A549 (cell line): ENCODE measurements at regions not wholly inside any gene's neighbourhood (a gene's known extent, or its start where the extent isn't known, plus 50 kb on each side); places are given as distances from the start of the nearest gene placed in this dataset.

Experiments
- ATAC-seq, 2 experiments: fragments of 200-7000 bp in 1 of 2; fragments of >200 bp in 1 of 2; cut with Nextera tagmentation in 1 of 2; cut with Tn5 transposase in 1 of 2; 3 replicates each; pipeline versions ENCODE4 v1.8.0 to v1.9.1; 2018 to 2020; ENCODE audit warnings: mild to moderate bottlenecking in 1 of 2, moderate library complexity in 1 of 2
- CTCF ChIA-PET: fragments of 300-600 bp; sonication (Branson Sonifier 250); formaldehyde crosslinking; extraction: SDS; loops from one replicate; lab custom pipeline; 2021; ENCODE audit warnings: antibody characterized with exemption, inconsistent platforms; lab: Yijun Ruan, JAX
- POLR2A ChIA-PET: fragments of 350-600 bp; formaldehyde crosslinking; extraction: SDS; loops from one replicate; lab custom pipeline; 2021; ENCODE audit warnings: antibody characterized with exemption, inconsistent platforms; lab: Yijun Ruan, JAX
- DNase-seq, 2 experiments: peaks; one replicate each; pipeline versions ENCODE4 v3.0.0 to v3.0.0-alpha.2; 2011 to 2016; ENCODE audit warnings: low read depth in 1 of 2, low spot score in 1 of 2
- FAIRE-seq: peaks from 2 replicates; lab custom pipeline; 2011; peaks lifted over from hg19 to GRCh38; lab: Jason Lieb, UNC
- H3K27ac ChIP-seq, 2 experiments: fragments of >200 bp; sonication (Bioruptor Twin); formaldehyde crosslinking; 3 replicates each; pipeline ENCODE4 v1.5.1; 2016 to 2017
- H3K4me1 ChIP-seq: fragments of >200 bp; sonication (Bioruptor Twin); formaldehyde crosslinking; 3 replicates; pipeline ENCODE4 v1.6.1; 2016
- H3K4me2 ChIP-seq: fragments of >200 bp; sonication (Bioruptor Twin); formaldehyde crosslinking; 3 replicates; pipeline ENCODE4 v1.6.1; 2016
- H3K4me3 ChIP-seq: fragments of >200 bp; sonication (Bioruptor Twin); formaldehyde crosslinking; 3 replicates; pipeline ENCODE4 v1.5.1; 2016
- H3K9me3 ChIP-seq: fragments of >200 bp; sonication (Bioruptor Twin); formaldehyde crosslinking; 3 replicates; pipeline ENCODE4 v1.6.1; 2016
- CEBPB ChIP-seq, 2 experiments: fragments of >200 bp in 1 of 2; sonication (Bioruptor Twin) in 1 of 2; formaldehyde crosslinking in 1 of 2; IDR thresholded peaks; 2 replicates each; pipeline ENCODE4 v1.6.1; 2012 to 2016
- CHD4 ChIP-seq: fragments of 200-600 bp; sonication (generic); IDR thresholded peaks from 2 replicates; pipeline ENCODE4 v1.6.1; 2016; ENCODE audit warnings: antibody characterized with exemption, mild to moderate bottlenecking, borderline replicate concordance
- ESRRA ChIP-seq: fragments of 150-350 bp; IDR thresholded peaks from 2 replicates; pipeline ENCODE4 v1.6.1; 2014; ENCODE audit warnings: mild to moderate bottlenecking, low read length, borderline replicate concordance
- FOSB ChIP-seq: fragments of 250-450 bp; sonication (Bioruptor Pico); IDR thresholded peaks from 2 replicates; pipeline ENCODE4 v1.5.0; 2020; ENCODE audit warnings: mild to moderate bottlenecking, moderate library complexity
- GATA3 ChIP-seq: IDR thresholded peaks from 2 replicates; pipeline ENCODE4 v1.6.1; 2012; ENCODE audit warnings: borderline replicate concordance
- HDAC2 ChIP-seq: fragments of 200-600 bp; sonication (generic); IDR thresholded peaks from 2 replicates; pipeline ENCODE4 v1.6.1; 2016
- HEYL ChIP-seq: fragments of 250-450 bp; sonication (Bioruptor Pico); IDR thresholded peaks from 2 replicates; pipeline ENCODE4 v1.8.0; 2021; ENCODE audit warnings: mild to moderate bottlenecking, moderate library complexity
- HOXB13 ChIP-seq: fragments of 250-450 bp; sonication (Bioruptor Pico); IDR thresholded peaks from 2 replicates; pipeline ENCODE4 v1.5.0; 2020; ENCODE audit warnings: low read depth, mild to moderate bottlenecking, moderate library complexity
- HOXB5 ChIP-seq: fragments of 250-450 bp; sonication (Bioruptor Pico); IDR thresholded peaks from 2 replicates; pipeline ENCODE4 v1.5.0; 2020; ENCODE audit warnings: mild to moderate bottlenecking, moderate library complexity
- KDM5A ChIP-seq: fragments of 200-600 bp; sonication (generic); IDR thresholded peaks from 2 replicates; pipeline ENCODE4 v1.6.1; 2016; ENCODE audit warnings: antibody characterized with exemption, mild to moderate bottlenecking
- MYC ChIP-seq: IDR thresholded peaks from 2 replicates; pipeline ENCODE4 v1.6.1; 2012; ENCODE audit warnings: mild to moderate bottlenecking, inconsistent platforms, low read length, improper control_type of control experiment, borderline replicate concordance
- NPAS2 ChIP-seq: fragments of 250-450 bp; sonication (Bioruptor Pico); IDR thresholded peaks from 2 replicates; pipeline ENCODE4 v1.8.0; 2022; ENCODE audit warnings: mild to moderate bottlenecking, moderate library complexity, borderline replicate concordance
- POLR2A ChIP-seq: IDR thresholded peaks from 2 replicates; pipeline ENCODE4 v1.6.1; 2012; ENCODE audit warnings: mild to moderate bottlenecking, low read length
- RAD21 ChIP-seq, 2 experiments: fragments of >200 bp in 1 of 2; sonication (Bioruptor Twin) in 1 of 2; formaldehyde crosslinking in 1 of 2; IDR thresholded peaks in 1 of 2; conservative IDR thresholded peaks in 1 of 2; 2 replicates in 1 of 2; 3 replicates in 1 of 2; pipeline ENCODE4 v1.6.1; 2012 to 2018; ENCODE audit warnings: inconsistent platforms in 1 of 2
- RCOR1 ChIP-seq: fragments of 150-350 bp; IDR thresholded peaks from 2 replicates; pipeline ENCODE4 v1.6.1; 2014; ENCODE audit warnings: antibody characterized with exemption, low read length, low read depth
- RNF2 ChIP-seq: fragments of 200-600 bp; sonication (generic); IDR thresholded peaks from 2 replicates; pipeline ENCODE4 v1.6.1; 2016; ENCODE audit warnings: low read depth, mild to moderate bottlenecking, antibody characterized with exemption, moderate library complexity, borderline replicate concordance
- SREBF2 ChIP-seq: fragments of 450-650 bp; IDR thresholded peaks from 2 replicates; pipeline ENCODE4 v1.6.1; 2014; ENCODE audit warnings: mild to moderate bottlenecking, moderate library complexity
- TFCP2L1 ChIP-seq: fragments of 250-450 bp; sonication (Bioruptor Pico); IDR thresholded peaks from 2 replicates; pipeline ENCODE4 v1.5.0; 2021; ENCODE audit warnings: mild to moderate bottlenecking
- ZC3H11A ChIP-seq: fragments of 450-650 bp; IDR thresholded peaks from 2 replicates; pipeline ENCODE4 v1.6.1; 2014; ENCODE audit warnings: antibody characterized with exemption, mild to moderate bottlenecking
- ZFP36 ChIP-seq: fragments of 450-650 bp; IDR thresholded peaks from 2 replicates; pipeline ENCODE4 v1.6.1; 2014; ENCODE audit warnings: borderline replicate concordance; ENCODE audit not compliant: partially characterized antibody
- ZSCAN20 ChIP-seq: fragments of 250-450 bp; sonication (Bioruptor Pico); IDR thresholded peaks from 2 replicates; pipeline ENCODE4 v1.8.0; 2022; ENCODE audit warnings: mild to moderate bottlenecking, moderate library complexity
- WGBS: methylation state at CpG from one replicate; pipeline ENCODE4 v1.1.6; 2017; ENCODE audit errors: missing lambda C conversion rate; 5-methylcytosine and 5-hydroxymethylcytosine counted together
- TF ChIP-seq, protein P1 (sequence below): fragments of 450-650 bp; IDR thresholded peaks from 2 replicates; pipeline ENCODE4 v1.6.1; 2014; ENCODE audit warnings: antibody characterized with exemption
- TF ChIP-seq, protein P2 (sequence below): fragments of 250-450 bp; sonication (Bioruptor Pico); IDR thresholded peaks from 2 replicates; pipeline ENCODE4 v1.5.0; 2021; ENCODE audit warnings: mild to moderate bottlenecking, moderate library complexity, borderline replicate concordance
- TF ChIP-seq, protein P3 (sequence below): fragments of >200 bp; sonication (Bioruptor Twin); formaldehyde crosslinking; IDR thresholded peaks from 2 replicates; pipeline ENCODE4 v1.6.1; 2016
- TF ChIP-seq, protein P4 (sequence below): IDR thresholded peaks from 2 replicates; pipeline ENCODE4 v1.6.1; 2012; ENCODE audit warnings: low read depth, borderline replicate concordance
- TF ChIP-seq, protein P5 (sequence below): fragments of 200-600 bp; sonication (generic); IDR thresholded peaks from 2 replicates; pipeline ENCODE4 v1.6.1; 2016; ENCODE audit warnings: antibody characterized with exemption, mild to moderate bottlenecking, moderate library complexity

DNA sequence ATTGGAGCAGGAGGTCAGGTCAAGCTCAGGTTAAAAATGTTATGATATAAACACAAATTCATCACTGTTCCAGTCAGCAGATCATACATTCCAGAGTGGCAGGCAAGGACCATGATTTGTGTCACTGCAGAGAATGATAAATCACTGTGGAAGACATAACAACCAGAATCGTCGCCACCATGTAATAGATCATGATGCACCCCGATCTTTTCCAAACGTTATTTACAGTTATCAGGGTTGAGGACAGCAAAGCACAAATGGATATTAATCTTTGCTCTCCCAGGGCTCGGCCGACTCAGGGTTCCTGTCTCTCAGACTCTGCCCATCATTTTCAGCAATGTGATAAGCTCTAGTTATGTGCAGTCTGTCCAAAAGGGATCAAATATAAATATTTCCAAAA lies 122.7 kb downstream of the ZBTB18 start:
- TF ChIP-seq ZC3H11A (no peak), HEYL (CRISPR knock-in tag) (no peak), HOXB13 (CRISPR knock-in tag) (no peak), GATA3 (no peak), CEBPB (IDR thresholded peaks at IDR 0.05) (no peak), FOSB (CRISPR knock-in tag) (no peak), SREBF2 (no peak), CHD4 (no peak), RAD21 (conservative IDR thresholded peaks at IDR 0.05 in 1 of 2, IDR thresholded peaks at IDR 0.05 in 1 of 2) (no peak), ZSCAN20 (no peak), KDM5A (no peak), NPAS2 (CRISPR knock-in tag) (no peak), ESRRA (no peak)
- no peaks in the 10 kb centered on the region for H3K9me3 ChIP-seq
- peaks cover 10% of the 10 kb centered on the region for H3K4me1 ChIP-seq
- ATAC-seq (no peak), FAIRE-seq (no peak), DNase-seq (no peak)
- CTCF ChIA-PET, result interaction anchor here (0.7 kb wide), 1 partner anchor 10 kb away, joined by 3 read pairs; no protein-coding TSS in a partner anchor
- no peak overlapping the region for H3K27ac ChIP-seq
- POLR2A ChIA-PET, result no interaction called here
- WGBS, result 73% methylated on average over 6 of the region's 6 CpGs
- no peak overlapping the region for H3K4me3 ChIP-seq
- H3K4me2 ChIP-seq, result no peak overlapping the region

DNA sequence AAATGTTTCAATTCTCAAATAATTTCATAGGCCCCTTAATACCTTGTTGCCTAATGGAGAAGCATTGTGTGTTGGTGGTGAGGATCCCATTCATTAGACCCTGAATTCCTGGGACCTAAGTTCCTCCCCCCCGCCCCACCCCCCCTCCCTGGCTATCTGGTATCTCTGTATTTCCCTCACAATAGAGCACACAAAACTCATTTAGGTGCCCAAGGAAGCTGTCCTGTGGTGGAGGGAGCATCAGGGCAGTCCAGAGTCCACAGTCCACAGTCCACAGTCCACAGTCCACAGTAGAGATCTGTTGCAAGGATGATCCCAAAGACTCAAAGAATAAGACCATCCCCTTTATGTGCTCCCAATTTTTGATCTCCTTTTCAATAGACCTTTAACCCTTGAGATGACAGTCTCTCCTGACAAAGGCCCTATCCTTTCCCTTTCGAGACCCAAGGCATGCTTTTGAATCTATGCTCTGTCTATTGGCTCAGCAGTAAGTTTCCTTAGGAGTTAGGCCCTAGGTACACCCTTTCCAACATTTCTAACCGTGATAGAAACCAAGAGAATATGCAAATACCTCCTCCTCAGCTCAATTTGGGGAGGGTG lies 123.9 kb downstream of the ZBTB18 start:
- FAIRE-seq, result no peak
- Histone ChIP-seq H3K4me1 (peaks cover 10% of the 10 kb centered on the region), H3K9me3 (no peaks in the 10 kb centered on the region), H3K4me2 (no peak overlapping the region), H3K27ac (no peak overlapping the region), H3K4me3 (no peak overlapping the region)
- 80% methylated on average over 3 of the region's 3 CpGs for WGBS
- TF ChIP-seq ZFP36, result no peak
- no peak for TF ChIP-seq HDAC2
- TF ChIP-seq KDM5A, result no peak
- TF ChIP-seq ZSCAN20, result no peak
- TF ChIP-seq POLR2A, result no peak
- no peak for TF ChIP-seq TFCP2L1 (CRISPR knock-in tag)
- no peak for TF ChIP-seq SREBF2
- TF ChIP-seq, protein P1, sequence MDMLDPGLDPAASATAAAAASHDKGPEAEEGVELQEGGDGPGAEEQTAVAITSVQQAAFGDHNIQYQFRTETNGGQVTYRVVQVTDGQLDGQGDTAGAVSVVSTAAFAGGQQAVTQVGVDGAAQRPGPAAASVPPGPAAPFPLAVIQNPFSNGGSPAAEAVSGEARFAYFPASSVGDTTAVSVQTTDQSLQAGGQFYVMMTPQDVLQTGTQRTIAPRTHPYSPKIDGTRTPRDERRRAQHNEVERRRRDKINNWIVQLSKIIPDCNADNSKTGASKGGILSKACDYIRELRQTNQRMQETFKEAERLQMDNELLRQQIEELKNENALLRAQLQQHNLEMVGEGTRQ, result no peak
- TF ChIP-seq, protein P2, sequence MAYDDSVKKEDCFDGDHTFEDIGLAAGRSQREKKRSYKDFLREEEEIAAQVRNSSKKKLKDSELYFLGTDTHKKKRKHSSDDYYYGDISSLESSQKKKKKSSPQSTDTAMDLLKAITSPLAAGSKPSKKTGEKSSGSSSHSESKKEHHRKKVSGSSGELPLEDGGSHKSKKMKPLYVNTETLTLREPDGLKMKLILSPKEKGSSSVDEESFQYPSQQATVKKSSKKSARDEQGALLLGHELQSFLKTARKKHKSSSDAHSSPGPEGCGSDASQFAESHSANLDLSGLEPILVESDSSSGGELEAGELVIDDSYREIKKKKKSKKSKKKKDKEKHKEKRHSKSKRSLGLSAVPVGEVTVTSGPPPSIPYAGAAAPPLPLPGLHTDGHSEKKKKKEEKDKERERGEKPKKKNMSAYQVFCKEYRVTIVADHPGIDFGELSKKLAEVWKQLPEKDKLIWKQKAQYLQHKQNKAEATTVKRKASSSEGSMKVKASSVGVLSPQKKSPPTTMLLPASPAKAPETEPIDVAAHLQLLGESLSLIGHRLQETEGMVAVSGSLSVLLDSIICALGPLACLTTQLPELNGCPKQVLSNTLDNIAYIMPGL (CRISPR knock-in tag), result no peak
- TF ChIP-seq, protein P3, sequence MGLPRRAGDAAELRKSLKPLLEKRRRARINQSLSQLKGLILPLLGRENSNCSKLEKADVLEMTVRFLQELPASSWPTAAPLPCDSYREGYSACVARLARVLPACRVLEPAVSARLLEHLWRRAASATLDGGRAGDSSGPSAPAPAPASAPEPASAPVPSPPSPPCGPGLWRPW, result no peak
- TF ChIP-seq RCOR1, result no peak
- TF ChIP-seq CEBPB (IDR thresholded peaks at IDR 0.05), result no peak
- TF ChIP-seq RNF2, result no peak
- no peak for TF ChIP-seq HOXB5 (CRISPR knock-in tag)
- TF ChIP-seq FOSB (CRISPR knock-in tag), result no peak
- TF ChIP-seq, protein P4, sequence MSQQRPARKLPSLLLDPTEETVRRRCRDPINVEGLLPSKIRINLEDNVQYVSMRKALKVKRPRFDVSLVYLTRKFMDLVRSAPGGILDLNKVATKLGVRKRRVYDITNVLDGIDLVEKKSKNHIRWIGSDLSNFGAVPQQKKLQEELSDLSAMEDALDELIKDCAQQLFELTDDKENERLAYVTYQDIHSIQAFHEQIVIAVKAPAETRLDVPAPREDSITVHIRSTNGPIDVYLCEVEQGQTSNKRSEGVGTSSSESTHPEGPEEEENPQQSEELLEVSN, result no peak
- TF ChIP-seq, protein P5, sequence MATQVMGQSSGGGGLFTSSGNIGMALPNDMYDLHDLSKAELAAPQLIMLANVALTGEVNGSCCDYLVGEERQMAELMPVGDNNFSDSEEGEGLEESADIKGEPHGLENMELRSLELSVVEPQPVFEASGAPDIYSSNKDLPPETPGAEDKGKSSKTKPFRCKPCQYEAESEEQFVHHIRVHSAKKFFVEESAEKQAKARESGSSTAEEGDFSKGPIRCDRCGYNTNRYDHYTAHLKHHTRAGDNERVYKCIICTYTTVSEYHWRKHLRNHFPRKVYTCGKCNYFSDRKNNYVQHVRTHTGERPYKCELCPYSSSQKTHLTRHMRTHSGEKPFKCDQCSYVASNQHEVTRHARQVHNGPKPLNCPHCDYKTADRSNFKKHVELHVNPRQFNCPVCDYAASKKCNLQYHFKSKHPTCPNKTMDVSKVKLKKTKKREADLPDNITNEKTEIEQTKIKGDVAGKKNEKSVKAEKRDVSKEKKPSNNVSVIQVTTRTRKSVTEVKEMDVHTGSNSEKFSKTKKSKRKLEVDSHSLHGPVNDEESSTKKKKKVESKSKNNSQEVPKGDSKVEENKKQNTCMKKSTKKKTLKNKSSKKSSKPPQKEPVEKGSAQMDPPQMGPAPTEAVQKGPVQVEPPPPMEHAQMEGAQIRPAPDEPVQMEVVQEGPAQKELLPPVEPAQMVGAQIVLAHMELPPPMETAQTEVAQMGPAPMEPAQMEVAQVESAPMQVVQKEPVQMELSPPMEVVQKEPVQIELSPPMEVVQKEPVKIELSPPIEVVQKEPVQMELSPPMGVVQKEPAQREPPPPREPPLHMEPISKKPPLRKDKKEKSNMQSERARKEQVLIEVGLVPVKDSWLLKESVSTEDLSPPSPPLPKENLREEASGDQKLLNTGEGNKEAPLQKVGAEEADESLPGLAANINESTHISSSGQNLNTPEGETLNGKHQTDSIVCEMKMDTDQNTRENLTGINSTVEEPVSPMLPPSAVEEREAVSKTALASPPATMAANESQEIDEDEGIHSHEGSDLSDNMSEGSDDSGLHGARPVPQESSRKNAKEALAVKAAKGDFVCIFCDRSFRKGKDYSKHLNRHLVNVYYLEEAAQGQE, result no peak
- no peak for TF ChIP-seq HOXB13 (CRISPR knock-in tag)
- no peak for TF ChIP-seq MYC
- DNase-seq, result no peak
- ChIA-PET CTCF (no interaction called here), POLR2A (no interaction called here)
- no peak for ATAC-seq
